HG03521 (cell line): ENCODE measurements at regions not wholly inside any gene's neighbourhood (a gene's known extent, or its start where the extent isn't known, plus 50 kb on each side); places are given as distances from the start of the nearest gene placed in this dataset.
"Not testable (repeated sequence)": the region's sequence is repeated elsewhere in the genome, so short reads cannot be mapped to it uniquely, and the experiment has no call there.

ENCODE experiments used
- ATAC-seq: cut with Tn5 transposase; IDR thresholded peaks from one replicate; pipeline ENCODE4 v1.9.1; 2021; ENCODE audit warnings: mild to moderate bottlenecking, moderate library complexity; ENCODE audit not compliant: unreplicated experiment

DNA sequence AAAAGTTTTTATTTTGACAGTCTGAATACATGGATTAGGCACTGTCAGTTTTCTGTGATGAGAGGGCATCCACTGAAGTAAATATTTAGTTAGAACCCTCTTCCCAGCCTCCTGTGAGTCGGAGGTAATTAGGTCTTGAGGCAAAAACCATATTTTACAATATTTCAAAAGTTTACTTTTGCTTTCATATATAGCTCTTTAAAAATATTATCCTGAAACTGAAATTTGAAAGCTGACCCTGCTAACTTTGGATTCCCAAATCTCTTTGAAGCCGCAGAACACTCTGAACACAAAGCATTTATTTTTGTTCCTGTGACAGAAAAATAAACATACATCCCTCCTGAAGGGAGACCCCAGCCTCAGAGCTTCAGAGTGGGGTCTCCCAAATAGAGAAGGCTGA is 317.4 kb downstream of the KIF20B start:
- no peak for ATAC-seq

DNA sequence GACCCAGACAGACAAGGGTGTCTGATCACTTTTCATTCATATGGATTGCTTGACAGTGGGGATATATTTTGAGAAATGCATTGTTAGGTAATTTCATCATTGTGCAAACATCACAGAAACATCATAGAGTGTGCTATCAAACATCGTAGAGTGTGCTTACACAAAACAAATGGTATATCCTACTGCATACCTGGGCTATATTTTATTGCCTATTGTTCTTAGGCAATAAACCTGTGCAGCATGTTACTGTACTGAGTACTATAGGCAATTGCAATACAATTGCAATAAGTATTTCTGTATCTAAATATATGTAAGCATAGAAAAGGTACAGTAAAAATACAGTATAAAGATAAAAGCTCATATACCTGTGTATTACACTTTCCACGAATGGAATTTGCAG is 319.1 kb downstream of the KIF20B start:
- no peak for ATAC-seq

DNA sequence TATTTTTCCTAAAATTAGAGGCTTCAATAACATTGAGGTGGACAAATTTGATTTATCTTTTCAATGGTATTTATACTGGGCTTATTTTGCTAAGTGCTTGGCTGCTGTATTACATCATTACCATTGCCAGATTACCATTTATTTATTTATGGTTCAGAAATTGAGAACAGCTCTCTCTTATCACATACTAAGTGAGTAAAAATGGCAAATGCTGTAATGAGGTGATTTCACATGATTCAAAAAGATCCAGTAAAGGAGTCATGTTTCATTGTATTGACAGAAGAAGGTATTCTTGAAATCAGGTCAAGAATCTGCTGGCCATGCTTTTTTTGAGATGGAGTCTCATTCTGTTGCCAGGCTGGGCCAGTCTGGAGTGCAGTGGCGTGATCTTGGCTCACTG is 322.6 kb downstream of the KIF20B start:
- no peak for ATAC-seq

DNA sequence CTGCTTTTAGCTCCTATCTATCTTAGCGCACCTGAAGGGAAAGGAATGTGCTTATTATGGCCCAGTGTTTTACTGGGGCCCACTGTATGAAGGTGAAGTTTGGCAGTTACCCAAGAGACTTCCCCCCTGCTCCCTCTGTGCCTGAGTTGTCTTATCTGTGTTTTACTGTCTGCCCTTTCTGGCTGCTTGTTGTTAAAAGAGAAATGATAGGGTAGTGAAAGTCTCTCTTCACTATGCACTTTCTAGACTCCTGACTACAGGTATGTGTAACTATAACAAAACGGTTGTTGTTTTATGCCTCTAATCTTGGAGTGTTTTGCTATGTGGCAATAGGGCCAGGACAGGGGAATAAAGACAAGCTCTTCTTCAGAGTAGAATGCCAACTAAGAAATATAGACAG is 326.9 kb downstream of the KIF20B start:
- ATAC-seq, result no peak

DNA sequence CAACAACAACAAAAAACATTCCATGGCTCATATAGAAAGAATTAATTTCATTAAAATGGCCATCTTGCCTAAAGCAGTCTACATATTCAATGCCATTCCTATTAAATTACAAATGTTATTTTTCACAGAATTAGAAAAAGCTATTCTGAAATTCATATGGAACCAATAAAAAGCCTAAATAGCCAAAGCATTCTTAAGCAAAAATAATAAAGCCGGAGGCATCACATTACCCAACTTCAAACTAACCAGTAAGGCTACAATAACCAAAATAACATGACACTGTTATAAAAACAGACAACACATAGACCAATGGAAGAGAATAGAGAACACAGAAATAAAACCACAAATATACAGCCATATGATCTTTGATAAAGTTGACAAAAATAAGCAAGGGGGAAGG is 330.4 kb downstream of the KIF20B start:
- no peak for ATAC-seq

DNA sequence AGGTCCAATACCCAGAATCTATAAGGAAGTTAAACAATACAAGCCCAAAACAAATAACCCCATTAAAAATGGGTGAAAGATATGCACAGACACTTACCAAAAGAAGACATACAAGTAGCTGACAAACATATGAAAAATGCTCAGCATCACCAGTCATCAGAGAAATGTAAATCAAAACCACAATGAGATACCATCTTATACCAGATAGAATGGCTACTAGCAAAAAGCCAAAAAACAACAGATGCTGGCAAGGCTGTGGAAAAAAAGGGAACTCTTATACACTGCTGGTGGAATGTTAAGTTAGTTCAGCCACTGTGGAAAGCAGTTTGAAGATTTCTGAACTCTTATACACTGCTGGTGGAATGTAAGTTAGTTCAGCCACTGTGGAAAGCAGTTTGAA is 331.1 kb downstream of the KIF20B start:
- no peak for ATAC-seq

DNA sequence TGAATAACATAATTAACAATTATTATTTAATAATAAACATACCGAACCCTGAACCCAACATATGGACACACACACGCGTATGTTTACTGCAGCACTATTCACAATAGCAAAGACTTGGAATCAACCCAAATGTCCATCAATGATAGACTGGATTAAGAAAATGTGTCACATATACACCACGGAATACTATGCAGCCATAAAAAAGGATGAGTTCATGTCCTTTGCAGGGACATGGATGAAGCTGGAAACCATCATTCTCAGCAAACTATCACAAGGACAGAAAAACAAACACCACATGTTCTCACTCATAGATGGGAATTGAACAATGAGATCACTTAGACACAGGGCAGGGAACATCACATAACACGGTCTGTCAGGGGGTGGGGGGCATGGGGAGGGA is 333.5 kb downstream of the KIF20B start:
- not testable (repeated sequence) for ATAC-seq

DNA sequence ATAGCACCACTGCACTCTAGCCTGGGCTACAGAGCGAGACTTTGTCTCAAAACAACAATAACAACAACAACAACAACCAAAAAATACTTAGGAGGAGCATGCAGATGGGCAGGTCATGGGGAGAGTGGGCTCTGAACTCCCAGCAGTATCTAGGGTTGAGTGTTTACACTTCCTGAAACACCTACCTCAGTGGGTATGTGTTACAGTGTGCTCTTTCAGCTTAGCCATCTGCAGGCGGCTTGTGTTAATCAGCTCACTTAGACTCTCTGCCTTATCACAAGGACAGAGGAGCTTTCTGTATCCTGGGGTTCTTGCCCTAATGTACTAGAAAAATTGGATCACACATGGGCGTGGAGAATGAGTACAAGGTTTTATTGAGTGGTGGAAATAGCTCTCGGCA is 340.2 kb downstream of the KIF20B start:
- ATAC-seq, result no peak

DNA sequence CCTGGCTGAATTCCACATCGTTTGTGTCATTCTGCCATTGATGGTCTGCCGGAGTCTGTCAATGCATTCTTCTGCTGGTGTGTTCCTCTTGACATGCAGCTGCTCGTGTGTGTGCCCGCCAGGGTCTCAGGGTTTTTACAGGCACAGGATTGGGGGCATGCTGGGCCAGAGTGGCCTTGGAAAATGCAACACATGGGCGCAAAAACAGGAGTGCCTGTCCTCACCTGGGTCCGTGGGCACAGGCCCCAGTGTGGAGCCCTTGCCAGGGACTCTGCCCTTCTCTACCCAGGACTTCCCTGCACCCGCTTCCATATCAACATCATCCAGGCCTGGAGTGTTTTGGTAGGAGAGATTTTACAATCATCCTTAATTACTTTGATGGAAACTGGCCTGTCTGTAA is 340.7 kb downstream of the KIF20B start:
- ATAC-seq, result no peak

DNA sequence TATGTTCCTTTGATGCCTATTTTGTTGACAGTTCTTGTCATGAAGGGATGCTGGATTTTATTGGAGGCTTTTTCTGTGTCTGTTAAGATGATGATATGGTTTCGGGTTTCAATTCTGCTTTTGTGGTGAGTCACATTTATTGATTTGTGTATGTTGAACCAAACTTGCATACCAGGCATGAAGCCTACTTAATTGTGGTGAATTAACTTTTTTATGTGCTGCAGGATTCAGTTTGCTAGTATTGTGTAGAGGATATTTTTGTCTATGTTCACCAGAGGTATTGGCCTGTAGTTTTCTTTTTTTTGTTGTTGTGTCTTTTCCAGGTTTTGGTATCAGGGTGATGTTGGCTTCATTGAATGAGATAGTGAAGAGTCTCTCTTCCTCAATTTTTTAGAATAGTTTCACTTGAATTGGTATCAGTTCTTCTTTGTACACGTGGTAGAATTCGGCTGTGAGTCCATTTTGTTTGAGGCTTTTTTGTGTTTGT is 345.9 kb downstream of the KIF20B start:
- ATAC-seq, result peak; percentile 85

DNA sequence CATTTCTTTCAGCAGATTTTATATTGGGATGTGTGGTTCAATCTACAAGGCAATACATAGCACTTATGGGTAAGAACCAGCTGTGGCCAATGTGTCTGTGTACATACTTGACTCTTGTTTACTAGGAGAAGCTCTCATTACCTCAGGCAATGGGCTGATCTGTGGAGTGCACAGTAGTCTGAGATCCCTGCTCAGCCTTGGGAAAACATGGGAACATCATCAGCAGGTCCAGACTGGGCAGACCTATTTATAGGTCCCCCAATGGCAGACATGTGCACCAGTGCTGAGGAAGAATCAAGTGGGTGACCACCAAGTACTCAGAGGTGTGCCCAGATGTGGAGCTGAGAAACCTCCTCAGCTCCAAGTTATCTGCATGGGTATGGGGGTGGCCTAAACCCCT is 349.7 kb downstream of the KIF20B start:
- ATAC-seq, result no peak

DNA sequence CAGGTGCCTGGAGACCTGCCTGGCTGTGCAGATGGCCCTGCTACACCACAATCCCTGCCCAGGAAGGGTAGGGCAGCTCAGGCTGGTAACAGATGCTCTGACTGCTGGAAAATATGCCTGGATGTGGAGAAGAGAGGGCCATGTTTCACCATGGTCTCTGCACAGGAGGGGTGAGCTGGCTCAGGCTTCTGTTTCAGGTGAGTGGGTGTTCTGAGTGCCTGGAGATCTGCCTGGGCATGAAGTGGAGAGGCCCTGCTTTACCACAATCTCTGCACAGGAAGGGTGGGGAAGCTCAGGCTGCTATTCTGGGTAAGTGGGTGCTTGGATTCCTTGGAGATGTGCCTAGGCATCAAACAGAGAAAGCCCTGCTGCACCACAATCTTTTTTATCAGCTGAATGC is 350.1 kb downstream of the KIF20B start:
- ATAC-seq, result no peak

DNA sequence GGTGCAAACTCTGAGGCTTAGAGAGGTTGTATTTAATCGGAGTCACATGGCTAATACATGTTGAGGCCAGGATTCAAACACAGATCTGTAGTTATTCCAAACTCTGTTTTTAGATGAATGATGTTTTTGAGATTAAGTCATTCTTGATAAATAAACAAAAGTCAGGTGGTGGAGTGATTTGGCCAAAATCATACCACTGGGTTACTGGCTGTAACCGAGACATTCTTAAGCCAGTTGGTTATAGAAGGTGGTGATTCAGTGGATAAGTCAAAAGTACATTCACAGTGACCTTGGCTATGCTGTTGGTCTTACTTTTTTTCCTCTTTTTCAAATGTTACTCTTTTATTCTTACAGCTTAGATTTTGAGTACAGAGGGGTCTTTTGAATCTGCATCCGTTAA is 361.4 kb downstream of the KIF20B start:
- ATAC-seq, result no peak

DNA sequence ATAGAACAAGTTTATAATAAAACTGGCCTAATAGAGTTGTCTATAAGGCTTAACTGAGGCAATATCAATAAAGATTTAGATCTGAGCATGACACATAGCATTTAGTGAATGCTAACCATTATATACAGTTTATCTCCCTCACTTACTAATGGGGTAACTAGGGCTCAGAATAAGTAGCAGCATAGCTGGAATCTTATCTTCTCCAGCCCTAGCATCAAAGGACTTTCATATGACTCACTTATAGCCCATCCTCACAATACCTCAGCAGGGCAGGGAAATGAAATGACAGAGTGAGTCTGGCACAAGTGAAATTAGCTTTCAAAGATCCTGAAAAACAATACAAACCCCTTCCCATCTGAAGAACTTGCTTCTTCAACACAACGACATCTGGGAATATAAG is 362.9 kb downstream of the KIF20B start:
- no peak for ATAC-seq

DNA sequence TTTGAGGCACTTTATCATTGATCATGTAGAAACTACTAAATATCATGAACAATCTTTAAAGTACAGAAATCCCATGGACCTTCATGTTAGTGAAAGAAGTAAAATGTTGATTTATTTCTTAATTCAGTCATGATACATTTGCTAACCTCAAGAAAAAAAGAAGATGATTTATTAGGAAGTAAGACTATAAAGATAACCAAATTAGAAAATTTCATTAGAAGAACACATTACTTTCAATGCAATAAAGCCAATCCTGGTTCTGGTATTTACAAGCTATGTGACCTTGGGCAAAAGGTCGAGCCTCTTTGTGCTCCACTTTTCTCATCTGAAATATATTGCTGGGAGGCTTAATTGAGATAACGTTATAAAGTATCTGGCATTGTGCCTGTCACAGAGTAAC is 365.0 kb downstream of the KIF20B start:
- no peak for ATAC-seq

DNA sequence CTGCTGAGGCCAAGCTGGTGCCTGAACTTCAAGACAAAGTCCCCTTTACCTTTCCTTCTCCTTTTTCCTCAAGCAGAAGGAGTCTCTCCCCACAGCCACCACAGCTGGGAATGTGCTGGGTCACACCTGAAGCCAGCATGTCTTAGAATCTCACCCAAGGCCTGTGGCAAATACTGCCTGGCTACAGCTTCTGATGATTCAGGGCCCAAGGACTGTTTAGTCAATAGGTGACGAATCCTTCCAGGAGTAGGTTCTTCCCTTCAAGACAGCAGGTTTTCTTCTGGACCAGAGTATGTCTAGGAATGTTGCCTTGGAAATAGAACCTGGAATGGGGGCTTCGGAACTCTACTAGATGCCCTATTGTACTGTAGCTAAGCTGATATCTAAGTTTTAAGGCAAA is 374.6 kb downstream of the KIF20B start:
- no peak for ATAC-seq

DNA sequence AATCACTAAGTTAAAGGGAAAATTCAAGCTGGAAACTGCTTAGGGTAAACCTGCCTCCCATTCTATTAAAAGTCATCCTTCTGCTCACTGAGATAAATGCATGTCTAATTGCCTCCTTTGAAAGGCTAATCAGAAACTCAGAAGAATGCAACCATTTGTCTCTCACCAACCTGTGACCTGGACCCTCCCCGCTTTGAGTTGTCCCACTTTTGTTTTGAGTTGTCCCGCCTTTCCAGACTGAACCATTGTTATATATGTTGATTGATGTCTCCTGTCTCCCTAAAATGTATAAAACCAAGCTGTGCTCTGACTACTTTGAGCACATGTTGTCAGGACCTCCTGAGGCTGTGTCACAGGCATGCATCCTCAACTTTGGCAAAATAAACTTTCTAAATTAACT is 378.4 kb downstream of the KIF20B start:
- ATAC-seq, result no peak

DNA sequence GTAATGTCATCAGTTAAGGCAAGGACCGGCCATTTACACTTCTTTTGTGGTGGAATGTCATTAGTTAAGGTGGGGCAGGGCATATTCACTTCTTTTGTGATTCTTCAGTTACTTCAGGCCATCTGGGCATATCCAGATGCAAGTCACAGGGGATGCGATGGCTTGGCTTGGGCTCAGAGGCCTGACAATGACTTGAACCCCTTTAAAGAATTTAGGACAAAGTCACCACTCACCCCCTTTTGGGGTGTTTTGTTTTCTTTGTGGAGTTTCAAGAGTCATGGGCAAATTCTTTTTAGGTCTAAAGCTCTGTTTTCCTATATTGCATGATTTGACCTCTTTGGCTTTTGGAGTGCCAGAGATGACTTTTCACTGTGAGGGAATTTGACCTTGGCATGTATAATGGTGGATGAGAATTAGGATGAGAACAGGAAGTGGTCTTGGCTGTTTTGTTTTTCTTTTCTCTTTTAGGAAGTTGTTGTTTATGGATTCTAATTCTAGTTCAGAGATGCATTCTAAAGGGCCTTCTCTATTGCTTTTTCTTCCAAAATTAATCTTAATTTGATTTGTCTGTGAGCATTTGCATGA is 385.3 kb downstream of the KIF20B start:
- not testable (repeated sequence) for ATAC-seq

DNA sequence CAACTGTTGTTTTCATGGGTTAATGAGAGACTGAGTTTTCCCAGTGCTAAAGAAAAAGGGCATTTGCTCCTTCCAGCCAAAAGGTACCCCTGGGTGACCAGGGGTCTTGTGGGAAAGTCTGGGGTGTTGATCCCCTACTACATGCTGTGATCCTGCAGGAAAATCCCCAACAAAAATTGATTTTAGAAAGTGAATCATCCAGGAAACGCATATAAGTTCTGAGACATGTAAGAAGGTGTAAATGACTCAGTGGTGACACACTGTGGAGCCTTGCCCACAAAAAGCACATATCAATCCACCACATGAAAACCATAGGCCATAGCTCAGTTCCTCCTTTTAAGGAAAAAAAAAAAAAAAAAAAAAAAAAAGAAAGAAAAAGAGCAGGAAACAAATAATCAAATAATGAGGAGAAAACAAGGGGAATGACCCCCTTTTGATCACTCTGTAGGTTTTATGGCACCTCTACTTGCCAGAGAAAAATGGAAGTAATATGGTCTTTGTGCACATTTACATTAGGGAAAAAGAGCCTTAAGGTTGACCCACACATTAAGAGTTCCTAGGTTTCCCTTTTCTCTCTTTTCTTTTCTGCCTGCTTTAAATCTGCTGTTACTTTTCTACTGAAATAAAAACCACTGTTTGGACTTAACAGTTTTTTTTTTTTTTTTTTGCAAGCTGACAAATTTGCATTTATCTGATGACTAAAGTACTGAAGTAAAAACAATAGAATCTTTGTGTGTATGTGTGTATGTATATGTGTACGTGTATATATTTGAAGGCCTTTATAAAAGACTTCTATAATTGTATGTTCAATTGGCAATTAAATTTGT is 386.0 kb downstream of the KIF20B start:
- peak; percentile 100 for ATAC-seq

DNA sequence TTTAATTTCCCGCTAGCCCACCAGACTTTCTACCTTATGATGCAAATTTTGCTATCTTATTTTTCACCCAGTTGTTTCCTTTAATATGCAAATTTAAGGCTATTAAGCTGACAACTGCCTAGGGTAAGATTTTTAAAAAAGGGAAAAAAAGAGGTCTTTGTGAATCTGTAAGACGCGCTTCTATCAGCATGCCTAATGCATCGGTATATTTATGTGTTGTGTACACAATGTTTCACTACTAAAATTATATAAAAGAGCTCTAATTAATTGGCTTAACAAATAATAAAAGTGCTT is 386.6 kb downstream of the KIF20B start:
- ATAC-seq, result no peak

DNA sequence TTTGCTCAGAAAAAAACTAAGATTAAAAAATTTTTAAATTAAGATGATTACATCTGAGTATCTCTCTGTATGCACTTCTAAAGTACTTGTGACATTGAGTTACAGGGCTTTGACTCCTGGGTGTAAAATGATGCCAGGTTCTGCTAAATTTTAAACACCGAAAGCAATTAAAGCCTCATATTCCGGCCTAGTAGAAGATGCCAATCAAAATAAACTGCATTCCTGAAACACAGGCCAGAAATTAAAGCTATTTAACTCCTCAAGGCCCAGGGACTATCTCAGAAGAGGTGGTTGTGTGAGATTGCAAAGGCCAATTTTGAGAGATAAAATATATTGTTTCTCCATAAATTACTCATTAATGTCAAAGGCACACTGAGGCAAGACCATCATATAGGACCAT is 388.3 kb downstream of the KIF20B start:
- no peak for ATAC-seq

DNA sequence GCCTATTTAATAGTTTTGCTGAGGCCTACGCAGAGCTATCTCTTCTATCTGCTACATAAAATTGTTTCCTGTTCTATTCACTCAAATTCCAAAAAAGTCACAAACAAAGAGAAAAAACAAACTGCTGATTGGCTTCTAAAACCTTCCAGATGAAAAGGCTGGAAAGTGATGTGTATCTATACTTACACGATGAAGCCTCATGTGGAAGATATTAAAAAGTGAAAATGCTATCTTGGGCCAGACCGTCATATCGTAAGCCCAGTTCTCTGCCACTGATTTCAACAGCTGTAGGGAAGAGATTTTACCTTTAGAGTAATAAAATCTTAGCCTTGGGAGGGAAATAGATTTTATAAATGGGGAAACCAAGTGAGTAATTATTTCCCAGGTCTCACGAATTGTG is 394.8 kb downstream of the KIF20B start:
- ATAC-seq, result no peak

DNA sequence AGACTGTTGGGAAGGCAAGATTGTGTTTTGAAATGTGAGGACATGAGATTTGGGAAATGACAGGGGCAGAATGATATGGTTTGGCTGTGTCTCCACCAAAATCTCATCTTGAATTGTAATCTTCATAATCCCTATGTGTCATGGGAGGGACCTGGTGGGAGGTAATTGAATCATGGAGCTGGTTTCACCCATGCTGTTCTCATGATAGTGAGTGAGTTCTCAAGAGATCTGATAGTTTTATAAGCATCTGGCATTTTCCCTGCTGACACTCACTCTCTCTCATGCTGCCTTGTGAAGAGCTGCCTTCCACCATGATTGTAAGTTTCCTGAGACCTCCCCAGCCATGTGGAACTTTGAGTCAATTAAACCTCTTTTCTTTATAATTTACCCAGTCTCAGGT is 406.2 kb downstream of the KIF20B start:
- not testable (repeated sequence) for ATAC-seq
